Pancreas (tissue), 10 donors: ENCODE measurements at regions not wholly inside any gene's neighbourhood (a gene's known extent, or its start where the extent isn't known, plus 50 kb on each side); places are given as distances from the start of the nearest gene placed in this dataset.
A peak's percentile ranks its signal among the peaks of the same experiment; 100 is the strongest.

ENCODE experiments used
- ATAC-seq, 4 donors: fragments of 200-7000 bp; cut with Tn5 transposase; one replicate each; pipeline versions ENCODE4 v1.8.0 to v1.9.1; 2020; ENCODE audit warnings: mild to moderate bottlenecking in 4 of 4, moderate library complexity in 4 of 4
- DNase-seq, 6 donors: peaks; one replicate each; pipeline ENCODE4 v3.0.0-alpha.2; 2020
- FAIRE-seq: peaks from 2 replicates; lab custom pipeline; 2012; peaks lifted over from hg19 to GRCh38; lab: Jason Lieb, UNC
- H3K27ac ChIP-seq, 4 donors: fragments of 200-600 bp; sonication (generic); 1 replicate in 3 of 4; 2 replicates in 1 of 4; pipeline versions ENCODE4 v1.5.0 to v1.8.0; 2020
- H3K27me3 ChIP-seq, 4 donors: fragments of 200-600 bp; one replicate each; pipeline ENCODE4 v1.8.0; 2021
- H3K36me3 ChIP-seq, 3 donors: fragments of 200-600 bp; sonication (generic) in 1 of 3; one replicate each; pipeline versions ENCODE4 v1.5.0 to v1.8.0; 2020 to 2021
- H3K4me1 ChIP-seq, 3 donors: fragments of 200-600 bp; one replicate each; pipeline ENCODE4 v1.8.0; 2021
- H3K4me3 ChIP-seq, 4 donors: fragments of 200-600 bp; sonication (generic) in 2 of 4; one replicate each; pipeline versions ENCODE4 v1.5.0 to v1.8.0; 2020 to 2021
- H3K9me3 ChIP-seq, 4 donors: fragments of 200-600 bp; one replicate each; pipeline ENCODE4 v1.8.0; 2021
- WGBS, 2 donors: extraction: QIAGEN DNeasy Blood & Tissue Kit; methylation state at CpG; one replicate each; pipeline ENCODE4 v1.1.7; 2013; 5-methylcytosine and 5-hydroxymethylcytosine counted together
- intact Hi-C, 3 donors: fragments of 100-400 bp; cut with DNase I; formaldehyde crosslinking; loops; one replicate each; pipeline versions ENCODE4 v1.11.1 to v1.14.2; 2022
- TF ChIP-seq, protein P1 (sequence below), 4 donors: fragments of 200-600 bp; sonication (generic) in 3 of 4; IDR thresholded peaks; one replicate each; pipeline versions ENCODE4 v1.5.0 to v1.8.0; 2021; ENCODE audit warnings: antibody characterized with exemption in 4 of 4
- donor health status: healthy with polysubstance abuse.
- donor health status: DM: no; HTN: no; CAD: no; lungs with moderate emphysema.
- donor health status: DM: no; HTN: no; CAD: no.
- donor health status: control.
- donor health status: control.
- donor health status: Bipolar disorder and iron deficiency.
- donor health status: DM: yes; HTN: yes; CAD: no.
- donor health status: DM: no; HTN: no; CAD: no.
- donor health status: DM: no; HTN: no; CAD: no.
- donor health status: DM: yes; HTN: yes; CAD: no.

DNA sequence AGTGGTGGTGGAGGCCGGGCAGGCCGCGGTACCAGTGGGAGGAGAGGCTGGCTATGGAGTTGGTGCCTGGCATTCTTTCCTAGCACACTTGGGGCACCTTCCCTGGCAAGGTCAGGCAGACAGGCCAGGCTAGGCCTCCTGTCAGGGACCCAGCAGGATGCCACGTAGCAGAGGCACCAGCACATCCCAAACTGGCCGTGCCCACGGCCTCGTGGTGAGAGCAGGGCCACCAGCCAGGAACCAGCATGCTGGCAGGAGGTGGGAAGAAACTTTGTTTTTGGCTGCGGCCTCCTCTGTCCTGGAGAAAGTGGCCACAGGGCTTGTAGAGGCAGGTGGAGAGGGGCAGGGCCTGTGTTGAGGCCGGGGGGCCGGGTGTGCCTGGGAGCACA, 57.6 kb upstream of the CBFA2T3 start:
- no peaks in the 10 kb centered on the region for H3K36me3 ChIP-seq
- no peak overlapping the region for H3K27ac ChIP-seq
- no peak overlapping the region for H3K4me3 ChIP-seq
- DNase-seq (peak in 3 of 6 donors; percentile 7 to 40 (median 33)), ATAC-seq (no peak), FAIRE-seq (no peak)
- no peaks in the 10 kb centered on the region for H3K27me3 ChIP-seq
- intact Hi-C loops = no loop called here
- TF ChIP-seq, protein P1, sequence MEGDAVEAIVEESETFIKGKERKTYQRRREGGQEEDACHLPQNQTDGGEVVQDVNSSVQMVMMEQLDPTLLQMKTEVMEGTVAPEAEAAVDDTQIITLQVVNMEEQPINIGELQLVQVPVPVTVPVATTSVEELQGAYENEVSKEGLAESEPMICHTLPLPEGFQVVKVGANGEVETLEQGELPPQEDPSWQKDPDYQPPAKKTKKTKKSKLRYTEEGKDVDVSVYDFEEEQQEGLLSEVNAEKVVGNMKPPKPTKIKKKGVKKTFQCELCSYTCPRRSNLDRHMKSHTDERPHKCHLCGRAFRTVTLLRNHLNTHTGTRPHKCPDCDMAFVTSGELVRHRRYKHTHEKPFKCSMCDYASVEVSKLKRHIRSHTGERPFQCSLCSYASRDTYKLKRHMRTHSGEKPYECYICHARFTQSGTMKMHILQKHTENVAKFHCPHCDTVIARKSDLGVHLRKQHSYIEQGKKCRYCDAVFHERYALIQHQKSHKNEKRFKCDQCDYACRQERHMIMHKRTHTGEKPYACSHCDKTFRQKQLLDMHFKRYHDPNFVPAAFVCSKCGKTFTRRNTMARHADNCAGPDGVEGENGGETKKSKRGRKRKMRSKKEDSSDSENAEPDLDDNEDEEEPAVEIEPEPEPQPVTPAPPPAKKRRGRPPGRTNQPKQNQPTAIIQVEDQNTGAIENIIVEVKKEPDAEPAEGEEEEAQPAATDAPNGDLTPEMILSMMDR (IDR thresholded peaks at IDR 0.05) = no peak
- no peaks in the 10 kb centered on the region for H3K4me1 ChIP-seq
- WGBS, 2 donors = 41 to 50% methylated on average over 8 to 10 of the region's 10 CpGs
- no peaks in the 10 kb centered on the region for H3K9me3 ChIP-seq

DNA sequence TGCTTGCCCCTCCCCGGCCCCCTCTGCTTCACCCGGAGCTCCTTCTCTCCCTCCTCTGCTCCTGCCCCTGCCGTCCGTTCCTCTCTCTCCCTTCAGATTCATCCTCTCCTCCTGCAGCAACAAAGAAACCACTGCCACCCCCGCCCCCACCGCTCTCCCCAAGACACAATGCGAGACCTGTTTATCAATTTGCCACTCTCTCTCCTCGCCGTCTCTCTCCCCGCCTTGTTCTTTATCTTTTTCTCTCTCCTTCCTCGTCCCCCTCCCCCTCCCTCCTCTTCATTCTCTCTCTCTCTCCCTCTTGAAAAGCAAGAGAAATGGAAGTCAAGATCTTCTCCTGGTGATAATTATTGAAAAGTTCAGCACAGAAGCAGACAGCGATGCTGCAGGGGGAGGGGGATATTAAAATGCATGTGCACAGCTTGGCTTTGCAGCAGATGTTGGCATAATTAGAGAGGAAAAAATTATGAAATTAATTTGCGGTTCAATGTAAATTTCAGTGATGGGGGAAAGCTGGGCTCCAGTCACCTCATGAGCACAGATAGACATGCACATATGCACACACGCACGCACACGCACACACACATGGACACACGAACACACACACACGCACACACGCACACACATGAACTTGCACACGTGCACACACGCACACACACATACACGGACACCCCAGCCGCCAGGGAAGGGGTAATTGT, 58.1 kb upstream of the CBFA2T3 start:
- no peak overlapping the region for H3K4me3 ChIP-seq
- H3K27ac ChIP-seq = no peak overlapping the region
- intact Hi-C loops = no loop called here
- WGBS, 2 donors = 36 to 44% methylated on average over 23 of the region's 23 CpGs
- ATAC-seq (no peak), DNase-seq (peak in 1 of 6 donors; percentile 18), FAIRE-seq (no peak)
- H3K27me3 ChIP-seq = no peaks in the 10 kb centered on the region
- H3K9me3 ChIP-seq = no peaks in the 10 kb centered on the region
- no peaks in the 10 kb centered on the region for H3K36me3 ChIP-seq
- TF ChIP-seq, protein P1 (IDR thresholded peaks at IDR 0.05) = no peak
- no peaks in the 10 kb centered on the region for H3K4me1 ChIP-seq

GRCh38 chr16:89035669-89036570, 57.7 kb upstream of the ACSF3 start:
- no peak overlapping the region for H3K4me3 ChIP-seq
- TF ChIP-seq, protein P1 (IDR thresholded peaks at IDR 0.05) = no peak
- no peak for FAIRE-seq
- intact Hi-C loops = no loop called here
- peak in 3 of 6 donors; percentile 7 to 47 (median 45) for DNase-seq
- H3K27ac ChIP-seq = no peak overlapping the region
- 46 to 51% methylated on average over 16 to 22 of the region's 22 CpGs for WGBS, 2 donors
- H3K36me3 ChIP-seq = no peaks in the 10 kb centered on the region
- ATAC-seq = no peak
- no peaks in the 10 kb centered on the region for H3K9me3 ChIP-seq
- no peaks in the 10 kb centered on the region for H3K4me1 ChIP-seq
- H3K27me3 ChIP-seq = no peaks in the 10 kb centered on the region

DNA sequence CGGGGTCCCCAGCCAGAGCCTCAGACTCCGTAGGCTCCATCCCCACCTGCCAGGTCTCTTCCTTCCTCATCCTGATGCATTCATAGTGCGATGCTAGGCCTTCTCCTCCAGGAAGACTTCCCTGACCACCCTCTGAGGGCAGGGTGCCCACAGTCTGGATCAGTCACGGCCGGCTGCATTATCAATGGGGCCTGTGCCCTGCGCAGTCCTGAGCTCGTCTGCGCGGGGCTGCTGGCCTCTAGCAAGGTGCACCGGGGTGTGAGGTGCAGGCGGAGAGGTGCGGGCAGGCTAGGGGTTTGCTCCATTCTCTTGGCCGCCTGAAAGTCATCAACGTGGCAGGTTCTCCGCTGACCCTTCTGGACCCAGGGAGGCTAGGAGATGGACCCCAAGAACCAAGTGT, 56.9 kb upstream of the ACSF3 start:
- no peak overlapping the region for H3K27ac ChIP-seq
- intact Hi-C loops = no loop called here
- H3K27me3 ChIP-seq = no peaks in the 10 kb centered on the region
- ATAC-seq (no peak), DNase-seq (peak in 2 of 6 donors; percentile 24 to 39), FAIRE-seq (no peak)
- H3K4me1 ChIP-seq = no peaks in the 10 kb centered on the region
- H3K36me3 ChIP-seq = no peaks in the 10 kb centered on the region
- H3K4me3 ChIP-seq = no peak overlapping the region
- H3K9me3 ChIP-seq = no peaks in the 10 kb centered on the region
- 67 to 82% methylated on average over 15 of the region's 15 CpGs for WGBS, 2 donors
- TF ChIP-seq, protein P1 (IDR thresholded peaks at IDR 0.05) = no peak
